ENCODE measurements at regions not wholly inside any gene's neighbourhood (a gene's known extent, or its start where the extent isn't known, plus 50 kb on each side); places are given as distances from the start of the nearest gene placed in this dataset.

- no peaks in the 10 kb centered on the region for H3K27me3 ChIP-seq (replicated peaks; ENCODE audit: insufficient read depth)
- H3K36me3 ChIP-seq = no peaks in the 10 kb centered on the region
- ATAC-seq (ENCODE audit: insufficient number of reproducible peaks, low FRiP score, low read depth) = no peak
- no peaks in the 10 kb centered on the region for H3K9me3 ChIP-seq
- TF ChIP-seq, protein P1, sequence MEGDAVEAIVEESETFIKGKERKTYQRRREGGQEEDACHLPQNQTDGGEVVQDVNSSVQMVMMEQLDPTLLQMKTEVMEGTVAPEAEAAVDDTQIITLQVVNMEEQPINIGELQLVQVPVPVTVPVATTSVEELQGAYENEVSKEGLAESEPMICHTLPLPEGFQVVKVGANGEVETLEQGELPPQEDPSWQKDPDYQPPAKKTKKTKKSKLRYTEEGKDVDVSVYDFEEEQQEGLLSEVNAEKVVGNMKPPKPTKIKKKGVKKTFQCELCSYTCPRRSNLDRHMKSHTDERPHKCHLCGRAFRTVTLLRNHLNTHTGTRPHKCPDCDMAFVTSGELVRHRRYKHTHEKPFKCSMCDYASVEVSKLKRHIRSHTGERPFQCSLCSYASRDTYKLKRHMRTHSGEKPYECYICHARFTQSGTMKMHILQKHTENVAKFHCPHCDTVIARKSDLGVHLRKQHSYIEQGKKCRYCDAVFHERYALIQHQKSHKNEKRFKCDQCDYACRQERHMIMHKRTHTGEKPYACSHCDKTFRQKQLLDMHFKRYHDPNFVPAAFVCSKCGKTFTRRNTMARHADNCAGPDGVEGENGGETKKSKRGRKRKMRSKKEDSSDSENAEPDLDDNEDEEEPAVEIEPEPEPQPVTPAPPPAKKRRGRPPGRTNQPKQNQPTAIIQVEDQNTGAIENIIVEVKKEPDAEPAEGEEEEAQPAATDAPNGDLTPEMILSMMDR (IDR thresholded peaks at IDR 0.05) = no peak
- H3K4me1 ChIP-seq (ENCODE audit: control insufficient read depth in 1 of 2, low read depth in 2 of 2) = no peaks in the 10 kb centered on the region
- no peak overlapping the region for H3K4me3 ChIP-seq
- no peak overlapping the region for H3K27ac ChIP-seq
- DNase-seq (ENCODE audit: low spot score) = no peak
Observed at GRCh38 chr13:73286942-73287620, 228.3 kb downstream of the KLF5 start.

DNA sequence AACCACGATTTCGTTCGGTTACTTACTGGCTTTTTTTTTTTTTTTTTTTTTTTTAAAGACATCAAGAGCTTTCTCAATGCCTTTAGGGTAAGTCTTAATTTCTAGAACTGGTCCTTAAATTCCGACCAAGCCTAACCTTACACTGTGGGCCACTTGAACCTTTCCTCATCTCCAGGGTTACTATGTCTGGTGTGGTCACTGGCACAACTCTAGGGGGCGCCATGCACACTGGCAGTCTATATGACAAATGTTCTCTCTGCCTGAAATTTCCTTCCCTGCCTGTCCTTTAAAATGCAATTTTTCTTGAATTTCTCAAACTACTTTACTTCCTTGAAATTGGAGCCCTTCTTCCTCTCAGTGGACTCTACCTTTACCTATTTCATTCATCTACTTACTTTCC lies 227.4 kb downstream of the KLF5 start:
- Histone ChIP-seq H3K4me1 (ENCODE audit: control insufficient read depth in 1 of 2, low read depth in 2 of 2) (no peaks in the 10 kb centered on the region), H3K36me3 (no peaks in the 10 kb centered on the region)
- TF ChIP-seq, protein P1 (IDR thresholded peaks at IDR 0.05) = no peak

DNA sequence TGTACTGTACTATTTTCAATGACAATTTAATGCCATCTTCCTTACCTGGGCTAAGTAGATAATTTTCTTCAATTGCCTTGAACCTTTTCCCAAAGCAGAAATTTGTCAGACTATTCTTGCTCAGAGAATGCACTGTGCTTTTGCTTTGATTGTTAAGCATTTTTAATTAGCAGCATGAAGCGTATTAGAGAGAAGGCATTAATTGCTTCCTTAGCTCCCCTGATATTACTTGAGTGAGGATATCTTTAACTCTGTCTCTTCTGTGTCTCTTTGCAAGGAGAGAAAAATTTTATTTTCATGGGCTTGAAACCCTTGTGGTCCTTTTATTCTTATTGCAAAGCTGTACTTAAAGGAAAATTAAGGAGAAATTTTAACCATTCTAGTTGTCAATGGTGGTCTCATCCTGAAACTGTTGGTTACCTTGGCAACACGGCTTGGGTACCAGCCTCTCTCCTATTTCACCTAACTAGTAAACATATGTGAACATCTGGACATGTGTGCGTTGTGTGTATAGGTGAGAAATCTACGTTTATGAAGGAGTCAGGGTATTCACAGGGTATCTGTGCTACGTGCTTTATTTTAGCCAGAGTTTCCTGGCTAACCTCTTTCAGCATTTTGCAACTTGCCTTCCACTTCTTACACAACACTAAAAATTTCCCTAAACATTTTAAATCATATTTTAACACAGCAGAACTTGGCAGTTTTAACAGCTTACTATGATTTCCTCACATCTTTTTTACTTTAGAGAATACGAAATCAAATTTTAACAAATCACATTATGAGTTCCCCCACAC lies 225.5 kb downstream of the KLF5 start:
- ATAC-seq (ENCODE audit: insufficient number of reproducible peaks, low FRiP score, low read depth) (no peak), DNase-seq (ENCODE audit: low spot score) (no peak)
- no peaks in the 10 kb centered on the region for H3K4me1 ChIP-seq (ENCODE audit: control insufficient read depth in 1 of 2, low read depth in 2 of 2)
- no peaks in the 10 kb centered on the region for H3K36me3 ChIP-seq
- no peak overlapping the region for H3K27ac ChIP-seq
- TF ChIP-seq, protein P1 (IDR thresholded peaks at IDR 0.05) = no peak
- H3K4me3 ChIP-seq = no peak overlapping the region
- H3K27me3 ChIP-seq (replicated peaks; ENCODE audit: insufficient read depth) = no peaks in the 10 kb centered on the region
- H3K9me3 ChIP-seq = no peaks in the 10 kb centered on the region

More for the DNA sequence above, 227.4 kb downstream of the KLF5 start:
- Histone ChIP-seq H3K9me3 (no peaks in the 10 kb centered on the region), H3K4me3 (no peak overlapping the region), H3K27me3 (replicated peaks; ENCODE audit: insufficient read depth) (no peaks in the 10 kb centered on the region), H3K27ac (no peak overlapping the region)
- ATAC-seq (ENCODE audit: insufficient number of reproducible peaks, low FRiP score, low read depth) (no peak), DNase-seq (ENCODE audit: low spot score) (no peak)

DNA sequence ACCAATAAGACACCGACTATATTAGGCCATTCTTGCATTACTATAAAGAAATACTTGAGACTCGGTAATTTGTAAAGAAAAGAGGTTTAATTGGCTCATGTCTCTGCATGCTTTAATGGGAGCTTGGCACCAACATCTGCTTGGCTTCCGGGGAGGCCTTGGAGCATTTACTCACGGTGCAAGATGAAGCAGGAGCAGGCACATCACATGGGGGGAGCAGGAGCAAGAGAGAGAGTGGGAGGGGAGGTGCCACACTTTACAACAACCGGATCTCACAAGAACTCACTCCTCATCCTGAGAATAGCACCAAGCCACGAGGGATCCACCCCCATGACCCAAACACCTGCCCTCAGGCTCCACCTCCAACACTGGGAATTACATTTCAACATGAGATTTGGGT lies 224.8 kb downstream of the KLF5 start:
- Histone ChIP-seq H3K4me3 (no peak overlapping the region), H3K36me3 (no peaks in the 10 kb centered on the region), H3K27me3 (replicated peaks; ENCODE audit: insufficient read depth) (no peaks in the 10 kb centered on the region), H3K4me1 (ENCODE audit: control insufficient read depth in 1 of 2, low read depth in 2 of 2) (no peaks in the 10 kb centered on the region), H3K9me3 (no peaks in the 10 kb centered on the region), H3K27ac (no peak overlapping the region)
- no peak for DNase-seq (ENCODE audit: low spot score)
- no peak for ATAC-seq (ENCODE audit: insufficient number of reproducible peaks, low FRiP score, low read depth)
- TF ChIP-seq, protein P1 (IDR thresholded peaks at IDR 0.05) = no peak

DNA sequence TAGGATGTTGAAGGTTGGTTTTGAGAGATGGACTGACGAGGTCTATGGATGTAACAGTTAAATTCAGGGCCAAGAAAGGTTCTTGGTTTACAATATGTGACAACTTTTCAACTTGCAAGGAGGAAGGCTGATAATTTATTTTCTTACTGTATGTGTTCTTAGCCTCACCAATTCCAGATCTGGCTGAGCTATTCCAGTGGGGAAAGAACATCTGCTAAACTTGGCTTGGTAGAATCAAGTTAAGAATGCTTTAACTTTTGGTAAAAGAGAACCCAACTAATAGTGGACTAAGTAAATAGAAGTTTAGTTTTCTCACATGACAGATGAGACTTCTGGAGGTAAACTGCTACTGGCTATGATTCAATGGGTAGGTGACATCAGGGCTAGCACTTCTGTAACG lies 222.9 kb downstream of the KLF5 start:
- no peak for DNase-seq (ENCODE audit: low spot score)
- H3K4me1 ChIP-seq (ENCODE audit: control insufficient read depth in 1 of 2, low read depth in 2 of 2) = no peaks in the 10 kb centered on the region

More for the DNA sequence above, 222.9 kb downstream of the KLF5 start:
- H3K27me3 ChIP-seq (replicated peaks; ENCODE audit: insufficient read depth) = no peaks in the 10 kb centered on the region
- H3K27ac ChIP-seq = no peak overlapping the region
- H3K36me3 ChIP-seq = no peaks in the 10 kb centered on the region
- H3K4me3 ChIP-seq = no peak overlapping the region
- no peaks in the 10 kb centered on the region for H3K9me3 ChIP-seq
- TF ChIP-seq, protein P1 (IDR thresholded peaks at IDR 0.05) = no peak
- ATAC-seq (ENCODE audit: insufficient number of reproducible peaks, low FRiP score, low read depth) = no peak
